Suppressor macrophage (primary cell): ENCODE measurements at regions not wholly inside any gene's neighbourhood (a gene's known extent, or its start where the extent isn't known, plus 50 kb on each side); places are given as distances from the start of the nearest gene placed in this dataset.
"Not testable (repeated sequence)": the region's sequence is repeated elsewhere in the genome, so short reads cannot be mapped to it uniquely, and the experiment has no call there.

Experiments
- DNase-seq, 4 experiments: peaks; one replicate each; pipeline ENCODE4 v3.0.0-alpha.2; 2020 to 2022

DNA sequence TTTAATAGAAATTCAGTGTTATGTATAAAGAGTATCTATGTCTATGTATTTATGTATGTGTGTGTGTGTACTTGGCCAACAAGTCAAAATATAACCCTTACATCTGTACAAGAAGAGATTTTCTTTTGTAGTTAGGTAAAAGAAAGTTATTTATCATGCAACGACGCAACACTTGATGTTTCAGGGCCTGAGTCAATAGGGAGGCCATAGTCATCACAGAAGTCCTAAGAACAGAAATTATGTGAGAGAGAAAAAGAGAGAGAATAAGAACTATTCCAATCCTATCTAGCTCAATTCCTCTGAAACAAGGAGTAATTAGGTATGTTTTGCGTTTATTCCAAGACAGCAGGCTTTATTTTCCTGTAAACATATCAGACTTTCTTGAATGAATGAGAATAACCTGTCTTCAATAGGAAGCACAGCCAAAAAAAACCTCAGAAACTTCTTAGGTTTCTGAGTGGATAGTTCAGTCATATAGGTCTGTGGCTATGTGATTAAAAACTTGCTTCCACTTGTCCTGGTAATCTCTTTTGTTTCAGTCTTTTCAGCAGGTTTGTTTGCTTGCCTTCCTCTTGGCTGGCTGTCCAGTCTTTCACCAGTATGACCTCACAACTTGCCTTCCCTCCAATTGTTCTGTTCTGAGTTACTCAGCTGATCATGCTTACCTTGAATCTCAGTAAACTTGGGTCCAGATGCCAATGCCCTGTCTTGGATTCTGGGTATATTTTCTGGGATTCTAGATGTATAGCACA lies 382.4 kb upstream of the GBE1 start:
- DNase-seq = no peak

DNA sequence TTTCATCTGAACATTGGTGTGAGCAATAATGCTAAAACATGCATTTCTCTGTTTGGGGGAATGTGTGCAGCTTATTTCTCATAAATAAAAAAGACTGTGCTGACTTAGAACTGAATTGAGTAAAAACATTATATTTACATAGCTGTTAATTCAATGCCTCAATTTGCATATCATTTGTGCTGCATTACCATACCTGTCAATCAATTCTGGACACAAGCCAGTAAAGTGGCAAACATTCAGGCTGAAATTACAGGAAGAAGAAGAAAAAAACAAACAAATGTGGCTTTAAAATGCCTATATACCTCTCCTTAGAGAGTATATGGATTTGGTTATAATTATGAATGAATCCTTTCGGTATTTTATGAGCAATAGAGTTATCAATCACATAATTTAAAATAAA lies 380.1 kb upstream of the GBE1 start:
- DNase-seq = no peak

- no peak for DNase-seq
These were observed 376.4 kb upstream of the GBE1 start for GRCh38 chr3:82137861-82138260.

DNA sequence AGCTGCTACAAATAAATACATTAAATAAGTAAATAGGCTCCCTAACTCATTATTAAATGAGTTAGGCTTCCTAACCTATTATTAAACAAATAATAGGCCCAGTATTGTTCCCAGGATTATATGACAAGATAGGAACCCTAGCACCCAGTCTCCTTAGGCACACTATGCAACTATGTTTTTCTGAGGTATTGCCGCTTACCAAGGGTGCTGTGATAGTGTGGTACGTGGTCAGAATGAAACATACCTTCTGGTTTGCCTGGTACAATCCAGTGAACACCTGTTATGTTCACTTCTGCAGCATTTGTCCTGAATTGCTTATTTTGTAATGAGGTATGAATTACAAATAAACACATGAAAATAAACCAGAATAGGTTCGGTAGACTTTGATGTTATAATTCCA lies 375.6 kb upstream of the GBE1 start:
- DNase-seq = no peak

GRCh38 chr3:82133070-82133606 lies 371.7 kb upstream of the GBE1 start:
- peak; percentile 57 to 72 (median 66) for DNase-seq

DNA sequence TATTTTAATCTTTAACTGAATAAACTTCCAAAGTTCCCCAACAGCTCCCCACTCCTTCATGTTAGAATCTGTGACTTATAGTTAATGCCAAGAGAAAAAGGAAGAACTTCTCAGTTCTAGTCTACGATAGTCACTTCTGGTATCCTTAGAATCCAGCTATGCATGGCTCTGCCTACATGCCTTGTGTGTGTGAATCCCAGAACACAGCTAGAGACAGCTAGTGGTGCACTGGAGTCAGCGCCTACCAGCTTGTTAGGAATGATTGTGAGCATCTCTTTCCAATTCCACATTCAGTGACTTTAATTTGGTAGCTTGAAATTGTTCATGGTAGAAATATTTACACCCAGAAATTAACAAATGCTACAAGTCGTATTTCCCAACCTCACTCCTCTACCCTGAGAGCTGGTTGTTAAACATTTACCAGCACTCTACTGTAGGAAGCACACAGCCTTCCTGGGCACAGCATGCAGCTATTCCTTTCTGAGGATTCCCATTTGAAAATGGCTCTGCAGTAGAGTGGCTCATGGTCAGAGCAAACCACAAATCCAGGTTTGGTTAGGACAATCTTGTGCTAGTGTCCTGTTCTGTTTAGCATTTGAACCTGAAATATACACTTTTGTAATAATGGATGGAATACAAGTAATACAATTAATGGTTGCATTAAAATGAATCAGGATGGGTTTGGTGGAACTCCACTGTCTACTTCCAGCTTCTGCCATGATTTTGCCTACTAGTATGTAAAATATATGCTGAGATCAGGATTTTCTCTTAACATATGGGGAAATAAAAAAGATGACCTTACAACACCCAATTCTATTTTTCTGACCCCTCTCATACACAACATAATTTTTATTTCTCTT lies 371.0 kb upstream of the GBE1 start:
- peak in 1 of 4 experiments; percentile 6 for DNase-seq

DNA sequence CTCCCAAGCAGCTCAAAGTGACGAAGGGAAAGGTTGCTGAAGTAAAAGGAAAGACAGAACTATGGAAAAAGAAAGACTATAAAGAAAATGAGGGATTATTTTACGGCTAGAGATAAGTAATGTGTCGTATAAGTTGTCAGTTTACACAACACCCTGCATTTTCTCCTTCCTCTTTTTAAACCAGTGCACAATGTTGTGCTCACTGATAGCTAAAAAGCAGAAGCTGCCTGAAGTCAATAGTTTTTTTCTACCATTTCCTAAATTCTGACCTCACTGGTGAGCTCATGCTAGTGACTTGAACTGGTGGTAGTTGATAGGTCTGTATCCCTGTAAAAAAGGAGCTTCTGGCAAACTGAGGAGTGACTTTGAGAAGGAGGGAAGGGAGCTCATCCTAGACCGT lies 368.6 kb upstream of the GBE1 start:
- peak; percentile 67 to 92 (median 80) for DNase-seq

- no peak for DNase-seq
These were observed 367.9 kb upstream of the GBE1 start for GRCh38 chr3:82129221-82129801.

DNA sequence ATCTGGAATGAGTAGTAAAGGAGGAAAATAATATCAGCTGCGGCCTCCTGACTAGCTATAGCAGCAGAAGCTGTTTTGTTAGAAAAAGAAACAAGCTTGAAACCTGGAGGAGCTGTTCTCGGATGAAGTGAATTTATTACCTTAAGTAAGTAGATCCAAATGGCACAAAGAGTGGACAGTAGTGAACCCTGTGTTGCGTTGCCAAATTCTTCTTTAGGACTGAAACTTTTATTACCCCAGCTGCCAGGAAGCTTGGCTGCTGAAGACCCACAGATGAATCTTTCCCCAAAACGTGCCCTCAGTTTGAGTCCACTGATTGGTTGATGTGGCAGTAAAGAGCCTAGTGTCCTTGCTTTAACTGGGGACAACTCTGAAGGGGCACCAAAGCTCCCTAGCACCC lies 366.8 kb upstream of the GBE1 start:
- no peak for DNase-seq

DNA sequence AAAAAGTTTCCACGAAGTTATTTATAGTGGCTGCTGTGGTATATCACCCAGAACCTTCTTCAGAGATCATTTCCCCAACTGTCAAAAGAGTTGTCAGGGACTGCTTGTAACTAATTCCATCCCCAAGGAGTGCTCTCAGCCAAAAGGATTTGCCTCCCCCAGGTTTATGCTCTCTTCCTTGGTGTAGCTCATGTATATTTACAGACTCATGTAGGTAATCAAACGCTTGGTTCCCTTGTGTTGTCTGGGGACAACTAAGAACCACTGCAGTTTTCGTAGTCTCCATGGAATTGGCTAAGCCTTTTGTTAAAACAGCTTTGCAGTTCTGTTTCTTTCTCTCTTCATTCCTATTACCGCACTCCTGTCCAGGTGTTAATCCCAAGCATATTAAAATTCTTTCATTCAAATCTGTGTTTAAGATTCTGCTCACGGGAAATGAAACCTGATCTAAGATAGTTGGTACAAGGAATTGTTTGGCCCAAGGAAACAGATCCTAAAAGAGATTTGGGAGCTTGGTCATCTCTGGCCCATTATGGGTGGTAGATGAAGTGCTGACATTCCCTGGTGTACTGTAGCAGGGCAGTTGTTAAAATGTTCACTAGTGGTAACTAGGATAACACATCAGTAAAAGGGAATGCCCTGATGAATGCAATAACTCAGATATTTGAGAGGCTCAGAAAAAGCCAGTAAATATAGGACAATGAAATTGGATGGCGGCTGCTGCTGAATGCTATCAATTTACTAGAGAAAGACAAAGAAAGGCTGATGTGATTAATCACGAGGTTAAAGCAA lies 361.3 kb upstream of the GBE1 start:
- no peak for DNase-seq

DNA sequence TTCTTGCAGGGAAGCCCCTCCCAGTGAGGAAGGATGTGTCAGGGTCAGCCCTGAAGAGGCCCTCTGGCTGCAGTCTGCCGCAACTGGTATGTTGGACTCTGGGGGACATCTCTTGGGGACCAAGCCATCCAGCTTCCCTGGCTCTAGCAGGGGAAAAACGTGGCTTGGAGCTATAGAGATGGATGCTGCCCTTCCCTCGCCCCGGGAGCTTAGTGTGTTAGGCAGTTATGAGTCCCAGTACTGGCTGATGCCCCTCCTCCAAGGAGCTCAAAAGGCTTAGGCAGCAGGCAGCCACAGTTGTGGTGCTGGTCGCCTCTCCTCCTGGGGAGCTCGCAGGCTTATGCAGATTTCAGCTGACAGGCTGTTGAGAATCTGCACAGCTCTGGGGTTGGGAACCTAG lies 353.1 kb upstream of the GBE1 start:
- DNase-seq = no peak

DNA sequence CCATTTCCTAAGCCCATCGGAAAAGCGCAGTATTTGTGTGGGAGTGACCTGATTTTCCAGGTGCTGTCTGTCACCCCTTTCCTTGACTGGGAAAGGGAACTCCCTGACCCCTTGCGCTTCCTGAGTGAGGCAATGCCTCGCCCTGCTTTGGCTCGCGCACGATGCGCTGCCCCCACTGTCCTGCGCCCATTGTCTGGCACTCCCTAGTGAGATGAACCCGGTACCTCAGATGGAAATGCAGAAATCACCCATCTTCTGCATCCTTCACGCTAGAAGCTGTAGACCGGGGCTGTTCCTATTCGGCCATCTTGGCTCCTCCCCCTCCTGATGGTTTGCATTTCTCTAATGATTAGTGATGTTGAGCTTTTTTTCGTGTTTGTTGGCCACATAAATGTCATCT lies 349.3 kb upstream of the GBE1 start:
- not testable (repeated sequence) for DNase-seq

GRCh38 chr3:82103241-82103640 lies 341.8 kb upstream of the GBE1 start:
- no peak for DNase-seq

DNA sequence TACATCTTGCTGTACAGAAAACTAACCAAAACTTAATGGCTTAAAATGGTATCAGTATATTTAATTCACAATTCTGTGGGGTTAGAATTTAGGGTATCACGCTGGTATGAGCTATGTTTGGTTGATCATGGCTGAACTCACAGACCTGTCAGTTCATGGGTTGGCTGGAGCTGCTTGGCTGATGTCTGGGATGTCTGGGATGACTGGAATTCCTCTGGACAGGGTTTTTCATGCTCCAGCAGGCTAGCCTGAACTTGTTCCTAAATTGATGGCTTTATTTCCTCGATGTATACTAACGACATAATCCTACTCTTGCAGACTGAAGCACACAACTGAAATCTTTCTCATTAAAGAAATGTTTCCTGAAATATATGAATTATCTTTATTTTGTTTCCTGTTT lies 338.9 kb upstream of the GBE1 start:
- no peak for DNase-seq

GRCh38 chr3:82093641-82094040 lies 332.2 kb upstream of the GBE1 start:
- no peak for DNase-seq

GRCh38 chr3:82088749-82089148 lies 327.3 kb upstream of the GBE1 start:
- DNase-seq = peak in 3 of 4 experiments; percentile 2 to 45 (median 31)

DNA sequence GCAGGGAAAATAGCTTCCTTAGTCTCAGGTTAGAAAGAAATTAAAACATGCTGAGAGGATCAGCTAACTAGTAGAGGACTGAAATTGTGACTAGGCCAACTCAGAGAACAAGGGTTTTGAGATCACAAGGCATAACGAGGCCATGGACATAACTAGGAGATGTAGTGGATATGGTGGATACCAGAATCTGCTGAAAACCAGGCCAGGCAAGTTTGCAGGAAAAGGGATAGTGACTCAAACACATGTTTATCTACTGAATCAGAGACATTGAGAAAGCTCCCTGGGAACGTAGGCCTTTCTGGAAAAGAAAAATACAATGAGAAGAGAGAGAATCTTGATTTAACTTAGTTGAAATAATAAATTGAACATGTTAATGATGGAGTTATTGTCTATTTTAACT lies 326.5 kb upstream of the GBE1 start:
- DNase-seq = no peak

DNA sequence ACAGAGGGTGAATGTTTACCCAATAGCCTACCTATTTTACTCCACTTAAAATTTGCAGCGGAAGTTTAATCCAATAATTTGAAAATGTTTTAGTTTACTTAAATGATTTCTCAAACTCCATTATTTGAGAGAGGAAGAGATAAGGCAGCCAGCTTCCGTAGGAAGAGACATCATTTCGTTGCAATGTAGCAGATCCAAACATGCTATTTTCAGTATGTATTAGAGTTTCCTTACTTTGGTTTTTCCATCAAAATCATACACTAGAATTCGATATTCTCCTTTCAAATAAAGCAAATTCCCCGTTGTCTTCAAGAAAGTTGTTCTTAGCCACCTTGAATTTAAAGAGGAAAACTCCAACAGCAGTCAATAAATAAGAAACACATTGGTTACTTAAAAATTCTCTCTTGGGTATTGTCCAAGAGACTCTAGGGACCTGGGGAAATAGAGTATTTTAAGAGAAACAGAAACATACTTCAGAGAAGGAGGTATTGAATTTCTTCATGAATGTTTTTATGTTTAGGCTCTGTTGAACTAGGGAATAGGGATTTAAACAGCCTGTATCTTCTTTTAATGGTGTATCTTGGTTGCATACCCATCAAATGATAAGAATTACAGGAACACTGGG lies 324.5 kb upstream of the GBE1 start:
- no peak for DNase-seq

DNA sequence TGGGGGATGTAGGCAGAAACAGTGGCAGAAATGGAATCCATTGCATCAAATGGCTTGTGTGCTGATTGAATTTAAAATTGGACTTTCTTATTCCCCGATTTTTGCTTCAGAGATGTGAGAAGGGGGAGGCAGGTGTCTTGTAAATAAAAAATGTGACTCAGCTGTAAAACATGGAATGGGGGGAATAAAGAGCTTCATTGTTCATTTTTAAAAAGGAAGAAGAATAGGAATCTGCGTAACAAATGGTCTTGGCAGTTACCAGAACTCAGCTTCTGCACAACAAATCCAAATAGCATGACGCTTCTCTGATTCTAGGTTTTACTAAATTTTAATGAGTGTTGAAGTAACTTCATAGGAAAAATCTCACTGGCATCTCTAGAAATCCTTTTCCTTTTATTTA lies 323.9 kb upstream of the GBE1 start:
- no peak for DNase-seq

GRCh38 chr3:82084824-82085223 lies 323.4 kb upstream of the GBE1 start:
- no peak for DNase-seq

- no peak for DNase-seq
These were observed 321.4 kb upstream of the GBE1 start for GRCh38 chr3:82082796-82083195.

DNA sequence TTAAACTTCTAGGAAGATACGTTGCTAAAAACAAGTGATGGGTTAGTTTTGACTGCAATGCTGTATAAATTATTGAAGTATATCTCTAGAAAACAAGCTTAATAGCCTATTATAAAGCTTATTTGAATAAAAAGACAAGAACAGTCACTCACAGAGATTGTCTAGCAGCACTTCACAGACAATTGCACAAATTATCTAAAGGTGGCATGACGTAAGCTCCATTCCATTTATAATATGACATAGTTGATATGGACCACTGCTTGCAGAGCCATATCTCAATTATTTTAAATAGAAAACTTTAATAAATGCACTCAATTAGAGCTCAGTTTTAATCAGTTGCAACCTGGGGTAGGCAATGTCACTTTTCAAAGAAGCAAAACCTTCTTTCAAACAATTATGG lies 319.9 kb upstream of the GBE1 start:
- DNase-seq = no peak
